Skeletal muscle tissue (tissue), 3 donors: ENCODE measurements at regions not wholly inside any gene's neighbourhood (a gene's known extent, or its start where the extent isn't known, plus 50 kb on each side); places are given as distances from the start of the nearest gene placed in this dataset.
"Not testable (repeated sequence)": the region's sequence is repeated elsewhere in the genome, so short reads cannot be mapped to it uniquely, and the experiment has no call there.

Experiments used
- H3K27ac ChIP-seq: one replicate; pipeline ENCODE4 v1.7.0; 2013; ENCODE audit warnings: mild to moderate bottlenecking, low read depth, low read length, inconsistent platforms
- H3K27me3 ChIP-seq, 3 donors: one replicate each; pipeline ENCODE4 v1.7.0; 2013; ENCODE audit warnings: low read length in 3 of 3; ENCODE audit not compliant: control insufficient read depth in 3 of 3, insufficient read depth in 3 of 3
- H3K36me3 ChIP-seq, 3 donors: one replicate each; pipeline ENCODE4 v1.7.0; 2013; ENCODE audit warnings: low read length in 3 of 3; ENCODE audit not compliant: control insufficient read depth in 3 of 3, insufficient read depth in 3 of 3
- H3K4me1 ChIP-seq, 3 donors: one replicate each; pipeline ENCODE4 v1.7.0; 2013; ENCODE audit warnings: low read length in 3 of 3, mild to moderate bottlenecking in 3 of 3; ENCODE audit not compliant: control insufficient read depth in 3 of 3, insufficient read depth in 3 of 3
- H3K4me3 ChIP-seq, 3 donors: one replicate each; pipeline ENCODE4 v1.7.0; 2013; ENCODE audit warnings: low read length in 3 of 3
- H3K9ac ChIP-seq, 3 donors: one replicate each; pipeline ENCODE4 v1.7.0; 2013; ENCODE audit warnings: low read length in 3 of 3, mild to moderate bottlenecking in 3 of 3, moderate library complexity in 2 of 3, low read depth in 1 of 3
- H3K9me3 ChIP-seq, 3 donors: one replicate each; pipeline ENCODE4 v1.7.0; 2013; ENCODE audit warnings: low read length in 3 of 3; ENCODE audit not compliant: control insufficient read depth in 3 of 3
- donor health status: Osteomylitis.

- H3K9ac ChIP-seq, H3K27me3 ChIP-seq, H3K4me3 ChIP-seq, H3K27ac ChIP-seq, H3K4me1 ChIP-seq, H3K9me3 ChIP-seq, H3K36me3 ChIP-seq: not testable (repeated sequence)
Measured at GRCh38 chrX:84846541-84846940, 157.1 kb upstream of the APOOL start.

- not testable (repeated sequence) for H3K27me3 ChIP-seq, H3K27ac ChIP-seq, H3K36me3 ChIP-seq, H3K9me3 ChIP-seq, H3K4me3 ChIP-seq, H3K4me1 ChIP-seq, H3K9ac ChIP-seq
Measured at GRCh38 chrX:84851183-84851582, 152.5 kb upstream of the APOOL start.

GRCh38 chrX:84856791-84857190, 146.9 kb upstream of the APOOL start:
- H3K9me3 ChIP-seq, H3K27me3 ChIP-seq, H3K4me3 ChIP-seq, H3K27ac ChIP-seq, H3K9ac ChIP-seq, H3K36me3 ChIP-seq, H3K4me1 ChIP-seq: not testable (repeated sequence)

GRCh38 chrX:84858771-84859170, 144.9 kb upstream of the APOOL start:
- not testable (repeated sequence) for H3K27ac ChIP-seq, H3K27me3 ChIP-seq, H3K4me1 ChIP-seq, H3K9me3 ChIP-seq, H3K4me3 ChIP-seq, H3K36me3 ChIP-seq, H3K9ac ChIP-seq

GRCh38 chrX:84865113-84865512, 138.6 kb upstream of the APOOL start:
- H3K4me1 ChIP-seq: no peaks in the 10 kb centered on the region
- no peaks in the 10 kb centered on the region for H3K36me3 ChIP-seq
- no peak overlapping the region for H3K4me3 ChIP-seq

GRCh38 chrX:84870281-84870680, 133.4 kb upstream of the APOOL start:
- not testable (repeated sequence) for H3K9ac ChIP-seq, H3K9me3 ChIP-seq, H3K27me3 ChIP-seq, H3K4me1 ChIP-seq, H3K27ac ChIP-seq, H3K4me3 ChIP-seq, H3K36me3 ChIP-seq

More at GRCh38 chrX:84865113-84865512, 138.6 kb upstream of the APOOL start:
- H3K9me3 ChIP-seq: no peaks in the 10 kb centered on the region
- no peak overlapping the region for H3K27ac ChIP-seq
- H3K9ac ChIP-seq: no peak overlapping the region
- H3K27me3 ChIP-seq: no peaks in the 10 kb centered on the region

GRCh38 chrX:84872160-84872771, 131.4 kb upstream of the APOOL start:
- H3K27me3 ChIP-seq, H3K4me1 ChIP-seq, H3K27ac ChIP-seq, H3K36me3 ChIP-seq, H3K4me3 ChIP-seq, H3K9ac ChIP-seq, H3K9me3 ChIP-seq: not testable (repeated sequence)

GRCh38 chrX:84873176-84873575, 130.5 kb upstream of the APOOL start:
- H3K4me3 ChIP-seq: no peak overlapping the region

GRCh38 chrX:84876876-84877275, 126.8 kb upstream of the APOOL start:
- no peak overlapping the region for H3K27ac ChIP-seq
- H3K27me3 ChIP-seq: no peaks in the 10 kb centered on the region
- no peaks in the 10 kb centered on the region for H3K9me3 ChIP-seq
- no peak overlapping the region for H3K9ac ChIP-seq
- H3K36me3 ChIP-seq: no peaks in the 10 kb centered on the region
- no peaks in the 10 kb centered on the region for H3K4me1 ChIP-seq
- H3K4me3 ChIP-seq: no peak overlapping the region

More at GRCh38 chrX:84873176-84873575, 130.5 kb upstream of the APOOL start:
- Histone ChIP-seq H3K4me1 (no peaks in the 10 kb centered on the region), H3K27me3 (no peaks in the 10 kb centered on the region), H3K36me3 (no peaks in the 10 kb centered on the region), H3K9me3 (no peaks in the 10 kb centered on the region), H3K9ac (no peak overlapping the region), H3K27ac (no peak overlapping the region)

GRCh38 chrX:84893897-84894296, 109.8 kb upstream of the APOOL start:
- Histone ChIP-seq H3K4me1 (no peaks in the 10 kb centered on the region), H3K9ac (no peak overlapping the region), H3K36me3 (no peaks in the 10 kb centered on the region), H3K27me3 (no peaks in the 10 kb centered on the region), H3K27ac (no peak overlapping the region), H3K9me3 (no peaks in the 10 kb centered on the region), H3K4me3 (no peak overlapping the region)
